AG10803 (cell line): ENCODE measurements at regions not wholly inside any gene's neighbourhood (a gene's known extent, or its start where the extent isn't known, plus 50 kb on each side); places are given as distances from the start of the nearest gene placed in this dataset.

Source experiments
- DNase-seq: peaks from one replicate; pipeline ENCODE4 v3.0.0; 2010; ENCODE audit warnings: low read depth
- H3K4me3 ChIP-seq: 2 replicates; pipeline ENCODE4 v1.5.1; 2011; ENCODE audit warnings: mild to moderate bottlenecking, low read length, control low read depth
- TF ChIP-seq, protein P1 (sequence below): conservative IDR thresholded peaks from 2 replicates; pipeline ENCODE4 v1.5.1; 2011; ENCODE audit warnings: mild to moderate bottlenecking, low read length, control low read depth, inconsistent platforms

DNA sequence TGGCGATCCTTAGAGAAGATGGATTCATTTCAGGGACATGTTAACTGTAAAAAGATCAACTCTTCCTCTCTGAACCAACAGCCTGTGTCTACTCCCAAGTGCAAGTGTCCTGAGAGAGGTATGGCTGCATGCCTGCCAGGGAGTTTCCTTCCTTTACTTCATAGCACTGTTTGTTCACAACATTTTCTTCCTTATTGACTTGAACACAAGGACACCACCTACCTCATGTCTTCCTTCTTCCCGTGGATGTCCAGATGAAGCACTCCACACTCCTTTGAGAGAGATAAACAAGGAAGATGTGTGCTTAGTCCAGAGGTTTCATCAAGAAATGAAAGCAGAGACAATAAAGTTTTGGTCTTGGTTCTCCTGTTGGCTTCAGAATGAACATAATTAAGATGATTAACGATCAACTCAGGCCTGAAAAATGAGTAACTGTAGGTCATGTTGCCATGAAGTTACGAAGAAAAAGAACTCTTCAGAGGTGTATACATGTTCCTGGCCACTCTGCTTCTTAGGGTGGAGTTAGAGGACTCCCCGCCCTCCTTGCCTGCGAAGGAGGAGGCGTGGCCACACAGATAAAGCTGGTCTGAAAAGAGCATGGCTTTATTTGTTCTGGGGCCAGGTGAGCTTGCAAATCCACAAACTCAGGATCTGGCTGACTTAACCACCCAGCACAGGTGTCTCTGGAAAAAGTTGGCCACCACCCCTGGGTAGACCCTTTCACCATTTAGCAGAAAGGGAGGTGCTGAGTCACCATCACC lies 155.0 kb upstream of the KCTD1 start:
- DNase-seq, result no peak
- TF ChIP-seq, protein P1, sequence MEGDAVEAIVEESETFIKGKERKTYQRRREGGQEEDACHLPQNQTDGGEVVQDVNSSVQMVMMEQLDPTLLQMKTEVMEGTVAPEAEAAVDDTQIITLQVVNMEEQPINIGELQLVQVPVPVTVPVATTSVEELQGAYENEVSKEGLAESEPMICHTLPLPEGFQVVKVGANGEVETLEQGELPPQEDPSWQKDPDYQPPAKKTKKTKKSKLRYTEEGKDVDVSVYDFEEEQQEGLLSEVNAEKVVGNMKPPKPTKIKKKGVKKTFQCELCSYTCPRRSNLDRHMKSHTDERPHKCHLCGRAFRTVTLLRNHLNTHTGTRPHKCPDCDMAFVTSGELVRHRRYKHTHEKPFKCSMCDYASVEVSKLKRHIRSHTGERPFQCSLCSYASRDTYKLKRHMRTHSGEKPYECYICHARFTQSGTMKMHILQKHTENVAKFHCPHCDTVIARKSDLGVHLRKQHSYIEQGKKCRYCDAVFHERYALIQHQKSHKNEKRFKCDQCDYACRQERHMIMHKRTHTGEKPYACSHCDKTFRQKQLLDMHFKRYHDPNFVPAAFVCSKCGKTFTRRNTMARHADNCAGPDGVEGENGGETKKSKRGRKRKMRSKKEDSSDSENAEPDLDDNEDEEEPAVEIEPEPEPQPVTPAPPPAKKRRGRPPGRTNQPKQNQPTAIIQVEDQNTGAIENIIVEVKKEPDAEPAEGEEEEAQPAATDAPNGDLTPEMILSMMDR, result no peak
- H3K4me3 ChIP-seq, result no peak overlapping the region

DNA sequence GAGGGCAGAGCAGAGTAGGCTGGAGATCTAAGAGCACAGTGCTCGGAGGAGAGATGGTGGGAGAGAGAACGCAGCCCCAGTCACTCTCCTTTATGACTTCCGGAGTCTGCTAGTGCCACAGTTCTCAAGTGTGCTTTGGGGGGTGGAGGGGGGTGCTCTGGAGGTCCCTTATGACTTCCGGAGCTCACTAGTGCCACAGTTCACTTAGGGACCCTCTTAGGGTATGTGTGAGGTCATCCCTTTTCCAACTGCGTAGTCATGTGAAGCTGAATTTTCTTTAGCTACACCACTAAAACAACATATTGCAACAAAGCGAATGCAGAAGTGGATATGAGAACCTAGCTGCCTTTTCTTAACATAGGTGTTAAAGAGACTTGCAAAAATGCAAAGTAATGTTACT lies 153.7 kb upstream of the KCTD1 start:
- DNase-seq, result no peak

DNA sequence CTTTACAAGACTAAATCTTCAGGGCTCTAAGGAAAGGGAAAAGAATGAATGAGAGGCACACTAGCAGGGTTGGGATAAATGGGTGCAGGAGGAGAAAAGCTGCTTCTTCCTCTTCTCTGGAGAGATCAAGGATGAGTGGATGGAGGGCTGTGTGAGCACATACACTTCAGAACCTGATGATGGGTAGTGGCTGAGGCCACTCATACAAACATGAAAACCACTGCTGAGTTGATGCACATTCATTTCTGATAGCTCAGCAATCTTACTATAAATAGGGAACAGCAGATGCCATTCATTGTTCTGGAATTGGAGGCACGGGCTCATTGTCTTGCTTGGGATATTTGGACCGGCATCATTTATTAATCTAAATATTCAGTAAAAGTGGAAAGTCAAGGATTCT lies 152.4 kb upstream of the KCTD1 start:
- no peak for DNase-seq
- TF ChIP-seq, protein P1, result no peak
- H3K4me3 ChIP-seq, result no peak overlapping the region

More for the DNA sequence above, 153.7 kb upstream of the KCTD1 start:
- H3K4me3 ChIP-seq, result no peak overlapping the region
- TF ChIP-seq, protein P1, result no peak

DNA sequence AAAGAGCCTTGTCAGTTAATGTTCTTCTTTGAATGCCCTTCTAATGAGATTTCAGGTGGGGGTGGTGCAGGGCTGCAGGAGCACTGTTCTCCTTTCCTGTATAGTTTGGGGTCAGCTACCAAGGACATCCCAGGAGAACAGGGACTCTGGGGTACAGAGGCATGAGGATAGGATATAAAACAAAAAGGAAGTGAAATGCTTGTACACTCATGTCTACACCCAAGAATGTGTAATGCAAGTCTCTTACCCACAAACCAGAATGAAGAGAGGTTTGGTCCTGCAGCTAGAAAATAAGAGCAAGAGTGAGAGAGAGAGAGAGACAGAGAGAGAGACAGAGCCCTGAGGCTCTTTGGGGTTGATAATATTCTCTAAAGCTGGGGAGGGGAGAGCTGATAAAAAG lies 151.8 kb upstream of the KCTD1 start:
- DNase-seq, result no peak
- TF ChIP-seq, protein P1, result no peak
- no peak overlapping the region for H3K4me3 ChIP-seq

DNA sequence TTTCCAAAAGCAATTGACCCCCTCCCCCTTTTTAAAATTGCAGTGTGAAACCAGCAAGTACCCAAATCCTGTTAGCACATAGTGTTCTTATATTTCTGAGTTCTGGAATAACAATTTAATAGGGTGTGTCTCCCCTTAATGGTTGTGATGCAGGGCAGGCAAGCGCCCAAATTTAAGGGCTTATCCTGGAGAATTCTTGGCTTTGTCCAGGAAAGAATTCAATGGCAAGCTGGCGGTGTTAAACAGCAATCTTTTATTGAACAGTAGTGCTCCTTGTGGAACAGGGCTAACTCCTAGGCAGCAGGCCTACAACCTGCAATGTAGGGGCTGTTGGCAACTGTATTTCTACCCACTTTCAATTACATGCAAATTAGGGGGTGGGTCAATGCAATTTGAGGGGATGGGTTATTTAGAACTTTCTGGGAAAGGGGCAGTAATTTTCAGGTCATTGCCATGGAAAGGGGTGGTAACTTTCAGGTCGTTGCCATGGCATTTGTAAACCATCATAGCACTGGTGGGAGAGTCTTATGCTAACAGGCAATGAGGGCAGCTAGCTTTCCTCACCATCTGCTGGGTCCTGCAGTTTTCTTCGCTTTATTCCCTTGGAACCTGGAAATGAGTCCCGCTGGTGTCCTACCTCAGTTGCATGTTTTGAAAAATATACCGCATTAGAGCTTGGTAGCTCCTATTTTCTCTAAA lies 149.0 kb upstream of the KCTD1 start:
- TF ChIP-seq, protein P1, result no peak
- no peak for DNase-seq
- H3K4me3 ChIP-seq, result no peak overlapping the region

DNA sequence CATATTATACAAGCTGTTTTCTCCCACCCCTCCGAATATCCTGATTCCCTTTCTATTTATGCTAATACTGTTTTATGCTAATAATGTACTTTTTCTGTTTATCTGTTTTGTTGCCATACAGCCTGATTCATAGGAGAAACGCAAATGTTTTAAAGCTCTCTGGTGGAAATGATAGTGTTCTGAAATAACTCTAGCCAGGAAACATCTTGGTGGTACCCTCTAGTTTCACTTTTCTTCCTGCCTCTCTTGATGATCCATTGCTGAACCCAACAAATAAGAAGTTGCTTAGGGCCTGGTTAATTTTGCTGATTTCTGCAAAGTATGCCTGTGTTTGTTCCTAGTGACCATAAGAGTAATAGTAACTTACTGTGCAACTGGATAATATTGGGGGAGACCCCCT lies 148.4 kb upstream of the KCTD1 start:
- no peak for DNase-seq
- TF ChIP-seq, protein P1, result no peak

DNA sequence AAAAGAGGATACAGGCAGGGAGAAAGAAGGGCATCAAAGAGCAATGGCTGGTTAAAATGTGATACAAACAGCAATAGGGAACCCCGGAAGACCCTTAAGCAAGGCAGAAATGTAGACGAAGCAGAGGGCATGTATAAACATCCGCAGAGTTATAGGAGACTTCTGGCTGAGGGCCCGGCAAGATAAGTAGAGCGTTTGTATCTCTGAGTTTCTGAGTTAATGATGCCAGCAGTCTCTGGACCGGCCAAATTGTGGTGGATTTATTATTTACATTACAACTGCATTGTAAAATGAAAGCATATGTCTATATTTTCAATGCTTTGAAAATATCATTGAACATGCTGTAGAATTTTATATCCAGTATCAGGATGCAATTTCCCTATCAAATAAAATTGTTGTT lies 148.0 kb upstream of the KCTD1 start:
- TF ChIP-seq, protein P1, result no peak
- DNase-seq, result no peak
- no peak overlapping the region for H3K4me3 ChIP-seq

More for the DNA sequence above, 148.4 kb upstream of the KCTD1 start:
- H3K4me3 ChIP-seq, result no peak overlapping the region
